Panc1 (cell line): ENCODE measurements at regions not wholly inside any gene's neighbourhood (a gene's known extent, or its start where the extent isn't known, plus 50 kb on each side); places are given as distances from the start of the nearest gene placed in this dataset.

Source experiments
- ATAC-seq: fragments of 200-7000 bp; cut with Tn5 transposase; 2 replicates; pipeline ENCODE4 v1.9.1; 2020; ENCODE audit warnings: mild to moderate bottlenecking, moderate library complexity
- BruUV-seq: library from RNA; stranded (reverse); fragments of 400-500 nt; replicated peaks from 2 replicates; lab custom pipeline; 2021; lab: Mats Ljungman, UMichigan
- CTCF ChIA-PET: fragments of 300-600 bp; sonication (Branson Sonifier 250); formaldehyde crosslinking; loops from one replicate; lab custom pipeline; 2022; ENCODE audit warnings: antibody characterized with exemption; lab: Charles Lee
- POLR2A ChIA-PET: fragments of 300-600 bp; sonication (Branson Sonifier 250); formaldehyde crosslinking; loops from one replicate; lab custom pipeline; 2022; ENCODE audit warnings: antibody characterized with exemption; lab: Charles Lee
- DNase-seq: peaks from one replicate; pipeline ENCODE4 v3.0.0-alpha.2; 2010; ENCODE audit warnings: low read depth, low spot score
- H3K27ac ChIP-seq: 2 replicates; pipeline ENCODE4 v1.5.1; 2011; ENCODE audit warnings: mild to moderate bottlenecking, low read length, inconsistent platforms
- H3K27me3 ChIP-seq: fragments of 200-500 bp; sonication (Bioruptor generic); 2 replicates; pipeline ENCODE4 v1.6.0; 2014; ENCODE audit warnings: low read length, inconsistent platforms; ENCODE audit not compliant: control insufficient read depth, insufficient read depth
- H3K36me3 ChIP-seq: fragments of 200-500 bp; sonication (Bioruptor generic); 2 replicates; pipeline ENCODE4 v1.5.1; 2014; ENCODE audit warnings: inconsistent platforms, mild to moderate bottlenecking, low read length, moderate library complexity; ENCODE audit not compliant: control insufficient read depth, insufficient read depth
- H3K4me1 ChIP-seq: 2 replicates; pipeline ENCODE4 v1.5.1; 2011; ENCODE audit warnings: inconsistent platforms, mild to moderate bottlenecking, low read length, moderate library complexity; ENCODE audit not compliant: control insufficient read depth, insufficient read depth
- H3K4me3 ChIP-seq, 2 experiments: 2 replicates each; pipeline ENCODE4 v1.5.1; 2011 to 2012; ENCODE audit warnings: low read depth in 2 of 2, low read length in 2 of 2, mild to moderate bottlenecking in 2 of 2, inconsistent platforms in 1 of 2, moderate library complexity in 1 of 2
- H3K9me3 ChIP-seq: fragments of 200-500 bp; sonication (Bioruptor generic); 2 replicates; pipeline ENCODE4 v1.5.1; 2014; ENCODE audit warnings: low read depth, mild to moderate bottlenecking, inconsistent platforms, low read length, moderate library complexity; ENCODE audit not compliant: control insufficient read depth, insufficient read depth
- POLR2AphosphoS5 ChIP-seq: IDR thresholded peaks from 2 replicates; pipeline ENCODE4 v1.6.1; 2012; ENCODE audit warnings: mild to moderate bottlenecking, low read depth, low read length, moderate library complexity
- SIN3A ChIP-seq: IDR thresholded peaks from 2 replicates; pipeline ENCODE4 v1.6.1; 2012; ENCODE audit warnings: low read depth, mild to moderate bottlenecking, low read length, moderate library complexity, borderline replicate concordance; ENCODE audit not compliant: insufficient read depth
- TCF7L2 ChIP-seq: IDR thresholded peaks from 2 replicates; pipeline ENCODE4 v1.6.1; 2011; ENCODE audit warnings: mild to moderate bottlenecking, low read depth, low read length, inconsistent platforms
- in situ Hi-C: cut with HindIII; loops from 2 replicates; pipeline ENCODE4 v1.10.0; 2016; ENCODE audit warnings: low sequenced_read_pairs, low pct_unique_long_range_greater_than_20kb
- intact Hi-C: fragments of 100-400 bp; cut with micrococcal nuclease; formaldehyde crosslinking; loops from one replicate; pipeline ENCODE4 v1.10.0; 2022; ENCODE audit not compliant: unreplicated experiment
- TF ChIP-seq, protein P1 (sequence below): fragments of 450-650 bp; IDR thresholded peaks from 2 replicates; pipeline ENCODE4 v1.5.1; 2017; ENCODE audit warnings: mild to moderate bottlenecking
- TF ChIP-seq, protein P2 (sequence below), 2 experiments: IDR thresholded peaks; 2 replicates each; pipeline ENCODE4 v1.6.1; 2011 to 2012; ENCODE audit warnings: low read depth in 2 of 2, control low read depth in 1 of 2, low read length in 1 of 2, mild to moderate bottlenecking in 1 of 2, moderate library complexity in 1 of 2; ENCODE audit not compliant: insufficient read depth in 1 of 2

DNA sequence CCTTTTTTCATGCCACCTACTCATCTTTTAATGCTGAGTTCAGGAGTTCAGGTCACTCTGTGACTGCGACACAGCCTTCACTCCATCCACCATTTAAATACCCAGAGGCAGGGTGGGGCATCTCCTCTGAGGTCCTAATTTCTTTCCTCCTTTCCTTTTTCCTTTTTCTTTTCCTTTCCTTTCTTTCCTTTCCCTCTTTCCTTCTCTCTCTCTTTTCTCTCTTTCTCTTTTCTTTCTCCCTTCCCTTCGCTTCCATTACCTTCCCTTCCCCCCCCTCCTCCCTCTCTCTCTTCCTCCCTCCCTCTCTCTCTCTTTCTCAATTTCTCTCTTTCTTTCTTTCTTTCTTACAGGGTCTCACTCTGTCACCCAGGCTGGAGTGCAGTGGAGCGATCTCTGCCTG, 145.9 kb upstream of the SVIL start:
- BruUV-seq = no TSS peak
- H3K9me3 ChIP-seq = no peaks in the 10 kb centered on the region

DNA sequence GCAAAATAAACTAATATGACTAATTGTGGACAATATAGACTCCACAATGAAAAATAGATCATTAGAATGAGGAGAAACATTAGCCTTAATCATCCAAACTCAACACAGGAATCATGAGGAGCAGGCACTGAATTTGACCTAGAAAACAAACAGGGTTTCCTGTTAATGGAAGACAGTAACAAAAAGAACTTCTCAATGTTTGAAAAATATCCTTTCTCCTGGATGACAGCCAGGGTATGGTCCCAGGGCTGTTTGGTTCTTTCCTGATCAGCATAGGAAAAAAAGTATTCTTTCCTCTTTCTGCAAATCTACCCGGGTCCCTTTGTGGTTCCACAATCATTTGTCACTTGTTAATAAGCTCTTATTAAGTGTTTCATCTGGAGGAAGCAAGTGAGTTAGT, 145.3 kb upstream of the SVIL start:
- intact Hi-C loops (no loop called here), in situ Hi-C loops (no loop called here)

More for the DNA sequence above, 145.9 kb upstream of the SVIL start:
- TF ChIP-seq, protein P1, sequence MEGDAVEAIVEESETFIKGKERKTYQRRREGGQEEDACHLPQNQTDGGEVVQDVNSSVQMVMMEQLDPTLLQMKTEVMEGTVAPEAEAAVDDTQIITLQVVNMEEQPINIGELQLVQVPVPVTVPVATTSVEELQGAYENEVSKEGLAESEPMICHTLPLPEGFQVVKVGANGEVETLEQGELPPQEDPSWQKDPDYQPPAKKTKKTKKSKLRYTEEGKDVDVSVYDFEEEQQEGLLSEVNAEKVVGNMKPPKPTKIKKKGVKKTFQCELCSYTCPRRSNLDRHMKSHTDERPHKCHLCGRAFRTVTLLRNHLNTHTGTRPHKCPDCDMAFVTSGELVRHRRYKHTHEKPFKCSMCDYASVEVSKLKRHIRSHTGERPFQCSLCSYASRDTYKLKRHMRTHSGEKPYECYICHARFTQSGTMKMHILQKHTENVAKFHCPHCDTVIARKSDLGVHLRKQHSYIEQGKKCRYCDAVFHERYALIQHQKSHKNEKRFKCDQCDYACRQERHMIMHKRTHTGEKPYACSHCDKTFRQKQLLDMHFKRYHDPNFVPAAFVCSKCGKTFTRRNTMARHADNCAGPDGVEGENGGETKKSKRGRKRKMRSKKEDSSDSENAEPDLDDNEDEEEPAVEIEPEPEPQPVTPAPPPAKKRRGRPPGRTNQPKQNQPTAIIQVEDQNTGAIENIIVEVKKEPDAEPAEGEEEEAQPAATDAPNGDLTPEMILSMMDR = no peak
- TF ChIP-seq SIN3A = no peak
- TF ChIP-seq POLR2AphosphoS5 = no peak
- in situ Hi-C loops = no loop called here
- H3K4me1 ChIP-seq = peaks cover 19% of the 10 kb centered on the region
- no peaks in the 10 kb centered on the region for H3K36me3 ChIP-seq
- H3K27me3 ChIP-seq = no peaks in the 10 kb centered on the region
- no peak overlapping the region for H3K4me3 ChIP-seq
- ChIA-PET POLR2A (no interaction called here), CTCF (no interaction called here)
- peak overlapping the region; percentile 13; the same call in 1 of the 2 replicates for H3K27ac ChIP-seq
- intact Hi-C loops = no loop called here
- DNase-seq (no peak), ATAC-seq (no peak)

More for the DNA sequence above, 145.3 kb upstream of the SVIL start:
- no peaks in the 10 kb centered on the region for H3K9me3 ChIP-seq
- no peak overlapping the region for H3K4me3 ChIP-seq
- CTCF ChIA-PET = no interaction called here
- TF ChIP-seq SIN3A (no peak), TCF7L2 (no peak), POLR2AphosphoS5 (no peak)
- TF ChIP-seq, protein P2, sequence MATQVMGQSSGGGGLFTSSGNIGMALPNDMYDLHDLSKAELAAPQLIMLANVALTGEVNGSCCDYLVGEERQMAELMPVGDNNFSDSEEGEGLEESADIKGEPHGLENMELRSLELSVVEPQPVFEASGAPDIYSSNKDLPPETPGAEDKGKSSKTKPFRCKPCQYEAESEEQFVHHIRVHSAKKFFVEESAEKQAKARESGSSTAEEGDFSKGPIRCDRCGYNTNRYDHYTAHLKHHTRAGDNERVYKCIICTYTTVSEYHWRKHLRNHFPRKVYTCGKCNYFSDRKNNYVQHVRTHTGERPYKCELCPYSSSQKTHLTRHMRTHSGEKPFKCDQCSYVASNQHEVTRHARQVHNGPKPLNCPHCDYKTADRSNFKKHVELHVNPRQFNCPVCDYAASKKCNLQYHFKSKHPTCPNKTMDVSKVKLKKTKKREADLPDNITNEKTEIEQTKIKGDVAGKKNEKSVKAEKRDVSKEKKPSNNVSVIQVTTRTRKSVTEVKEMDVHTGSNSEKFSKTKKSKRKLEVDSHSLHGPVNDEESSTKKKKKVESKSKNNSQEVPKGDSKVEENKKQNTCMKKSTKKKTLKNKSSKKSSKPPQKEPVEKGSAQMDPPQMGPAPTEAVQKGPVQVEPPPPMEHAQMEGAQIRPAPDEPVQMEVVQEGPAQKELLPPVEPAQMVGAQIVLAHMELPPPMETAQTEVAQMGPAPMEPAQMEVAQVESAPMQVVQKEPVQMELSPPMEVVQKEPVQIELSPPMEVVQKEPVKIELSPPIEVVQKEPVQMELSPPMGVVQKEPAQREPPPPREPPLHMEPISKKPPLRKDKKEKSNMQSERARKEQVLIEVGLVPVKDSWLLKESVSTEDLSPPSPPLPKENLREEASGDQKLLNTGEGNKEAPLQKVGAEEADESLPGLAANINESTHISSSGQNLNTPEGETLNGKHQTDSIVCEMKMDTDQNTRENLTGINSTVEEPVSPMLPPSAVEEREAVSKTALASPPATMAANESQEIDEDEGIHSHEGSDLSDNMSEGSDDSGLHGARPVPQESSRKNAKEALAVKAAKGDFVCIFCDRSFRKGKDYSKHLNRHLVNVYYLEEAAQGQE (IDR thresholded peaks at IDR 0.05; ENCODE audit: insufficient read depth in 1 of 2, low read depth in 2 of 2, low read length in 1 of 2) = no peak
- TF ChIP-seq, protein P1 = no peak
- no peak for DNase-seq
- no peak for ATAC-seq
- no peaks in the 10 kb centered on the region for H3K36me3 ChIP-seq
- POLR2A ChIA-PET = interaction anchor here (0.6 kb wide), 1 partner anchor 25 kb away, joined by 8 read pairs; no protein-coding TSS in a partner anchor
- 0 out of 2 replicates have a peak overlapping the region, but pooled peaks have one; percentile 13 for H3K27ac ChIP-seq
- H3K4me1 ChIP-seq = peaks cover 16% of the 10 kb centered on the region
- no TSS peak for BruUV-seq
- H3K27me3 ChIP-seq = no peaks in the 10 kb centered on the region
